ENCODE measurements at regions not wholly inside any gene's neighbourhood (a gene's known extent, or its start where the extent isn't known, plus 50 kb on each side); places are given as distances from the start of the nearest gene placed in this dataset.

- TF ChIP-seq EP300 (IDR thresholded peaks at IDR 0.05) (no peak), CTCF (IDR thresholded peaks at IDR 0.05) (no peak)
Measured at GRCh38 chr4:84001876-84002569, 466.1 kb downstream of the GPAT3 start.
